ENCODE measurements at regions not wholly inside any gene's neighbourhood (a gene's known extent, or its start where the extent isn't known, plus 50 kb on each side); places are given as distances from the start of the nearest gene placed in this dataset.
"Not testable (repeated sequence)": the region's sequence is repeated elsewhere in the genome, so short reads cannot be mapped to it uniquely, and the experiment has no call there.

DNA sequence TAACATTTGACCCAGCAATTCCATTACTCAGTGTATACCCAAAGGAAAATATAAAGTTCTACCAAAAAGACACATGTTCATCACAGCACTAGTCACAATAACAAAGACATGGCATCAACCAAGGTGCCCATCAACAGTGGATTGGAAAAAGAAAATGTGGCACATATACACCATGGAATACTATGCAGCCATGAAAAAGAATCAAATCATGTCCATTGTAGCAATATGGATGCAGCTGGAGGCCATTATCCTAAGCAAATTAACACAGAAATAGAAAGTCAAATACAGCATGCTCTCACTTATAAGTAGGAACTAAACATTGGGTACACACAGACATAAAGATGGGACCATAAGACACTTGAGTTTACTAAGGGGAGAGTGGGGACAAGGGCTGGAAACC, 441.9 kb upstream of the ID4 start (continued):
- TF ChIP-seq, protein P1, sequence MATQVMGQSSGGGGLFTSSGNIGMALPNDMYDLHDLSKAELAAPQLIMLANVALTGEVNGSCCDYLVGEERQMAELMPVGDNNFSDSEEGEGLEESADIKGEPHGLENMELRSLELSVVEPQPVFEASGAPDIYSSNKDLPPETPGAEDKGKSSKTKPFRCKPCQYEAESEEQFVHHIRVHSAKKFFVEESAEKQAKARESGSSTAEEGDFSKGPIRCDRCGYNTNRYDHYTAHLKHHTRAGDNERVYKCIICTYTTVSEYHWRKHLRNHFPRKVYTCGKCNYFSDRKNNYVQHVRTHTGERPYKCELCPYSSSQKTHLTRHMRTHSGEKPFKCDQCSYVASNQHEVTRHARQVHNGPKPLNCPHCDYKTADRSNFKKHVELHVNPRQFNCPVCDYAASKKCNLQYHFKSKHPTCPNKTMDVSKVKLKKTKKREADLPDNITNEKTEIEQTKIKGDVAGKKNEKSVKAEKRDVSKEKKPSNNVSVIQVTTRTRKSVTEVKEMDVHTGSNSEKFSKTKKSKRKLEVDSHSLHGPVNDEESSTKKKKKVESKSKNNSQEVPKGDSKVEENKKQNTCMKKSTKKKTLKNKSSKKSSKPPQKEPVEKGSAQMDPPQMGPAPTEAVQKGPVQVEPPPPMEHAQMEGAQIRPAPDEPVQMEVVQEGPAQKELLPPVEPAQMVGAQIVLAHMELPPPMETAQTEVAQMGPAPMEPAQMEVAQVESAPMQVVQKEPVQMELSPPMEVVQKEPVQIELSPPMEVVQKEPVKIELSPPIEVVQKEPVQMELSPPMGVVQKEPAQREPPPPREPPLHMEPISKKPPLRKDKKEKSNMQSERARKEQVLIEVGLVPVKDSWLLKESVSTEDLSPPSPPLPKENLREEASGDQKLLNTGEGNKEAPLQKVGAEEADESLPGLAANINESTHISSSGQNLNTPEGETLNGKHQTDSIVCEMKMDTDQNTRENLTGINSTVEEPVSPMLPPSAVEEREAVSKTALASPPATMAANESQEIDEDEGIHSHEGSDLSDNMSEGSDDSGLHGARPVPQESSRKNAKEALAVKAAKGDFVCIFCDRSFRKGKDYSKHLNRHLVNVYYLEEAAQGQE (IDR thresholded peaks at IDR 0.05; ENCODE audit: low read depth, low read length), result no peak
- TF ChIP-seq CHD2 (IDR thresholded peaks at IDR 0.05; ENCODE audit: low read length, partially characterized antibody) (no peak), EZH2phosphoT487 (IDR thresholded peaks at IDR 0.05; ENCODE audit: borderline replicate concordance, low read depth) (no peak), POLR2AphosphoS5 (IDR thresholded peaks at IDR 0.05; ENCODE audit: low read depth, low read length) (no peak), SMC3 (IDR thresholded peaks at IDR 0.05; ENCODE audit: low read depth, low read length) (no peak), IRF3 (IDR thresholded peaks at IDR 0.05; ENCODE audit: low read depth, low read length) (no peak), NRF1 (IDR thresholded peaks at IDR 0.05; ENCODE audit: low read depth, low read length) (no peak), JUND (IDR thresholded peaks at IDR 0.05) (no peak), GATA2 (CRISPR knock-in tag; IDR thresholded peaks at IDR 0.05) (no peak), MEF2A (IDR thresholded peaks at IDR 0.05; ENCODE audit: borderline replicate concordance, low read depth) (no peak), FOXM1 (IDR thresholded peaks at IDR 0.05; ENCODE audit: low read depth) (no peak), YY1 (IDR thresholded peaks at IDR 0.05; ENCODE audit: low read depth) (no peak)

DNA sequence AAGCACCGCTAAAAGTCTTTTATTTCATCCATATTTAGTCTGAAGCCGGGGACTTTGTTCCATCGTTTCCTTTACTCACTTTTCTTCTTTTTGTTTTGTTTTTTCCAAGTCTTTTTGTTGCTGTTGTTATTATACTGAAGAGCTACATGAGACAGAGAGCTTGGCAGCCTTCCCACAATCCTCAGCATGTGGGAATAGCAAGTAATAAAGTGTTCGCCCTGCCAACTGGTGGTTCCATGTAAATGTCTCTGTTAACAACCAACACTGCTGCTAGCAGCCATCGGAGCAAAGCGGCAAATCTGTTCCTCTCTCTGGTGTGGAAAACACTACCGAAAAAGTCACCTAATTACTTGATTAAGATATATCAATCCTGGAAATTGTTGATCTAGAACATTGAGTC, 437.8 kb upstream of the ID4 start:
- H3K79me2 ChIP-seq (ENCODE audit: insufficient read depth), result no peaks in the 10 kb centered on the region
- DNase-seq, result no peak
- ChIA-PET POLR2A (no interaction called here), CTCF (no interaction called here)
- H3K4me1 ChIP-seq (ENCODE audit: control insufficient read depth in 1 of 2, insufficient read depth in 2 of 2, low read depth in 1 of 2, low read length in 1 of 2), result no peaks in the 10 kb centered on the region
- peak overlapping the region; percentile 59 for H3K4me2 ChIP-seq
- H3K9me2 ChIP-seq, result no peaks in the 10 kb centered on the region
- no peak overlapping the region for H3K27ac ChIP-seq (ENCODE audit: low read depth in 2 of 2, low read length in 1 of 2)
- no peaks in the 10 kb centered on the region for H3K9me3 ChIP-seq
- H4K20me1 ChIP-seq (ENCODE audit: insufficient read depth), result no peaks in the 10 kb centered on the region
- TF ChIP-seq EZH2phosphoT487 (IDR thresholded peaks at IDR 0.05; ENCODE audit: borderline replicate concordance, low read depth) (no peak), FOXM1 (IDR thresholded peaks at IDR 0.05; ENCODE audit: low read depth) (no peak), NFIC (IDR thresholded peaks at IDR 0.05; ENCODE audit: borderline replicate concordance) (no peak), TCF12 (IDR thresholded peaks at IDR 0.05) (no peak), GABPA (IDR thresholded peaks at IDR 0.05; ENCODE audit: low read depth) (no peak)
- no peak overlapping the region for H3K9ac ChIP-seq
- H3K4me3 ChIP-seq (ENCODE audit: low read depth in 2 of 2, low read length in 1 of 2), result peak overlapping the region; percentile 9 to 38; a peak in 2 of 4 replicates
- H3F3A ChIP-seq (replicated peaks; ENCODE audit: insufficient read depth), result no peaks in the 10 kb centered on the region
- no peaks in the 10 kb centered on the region for H3K36me3 ChIP-seq (replicated peaks in 1 of 2; ENCODE audit: control insufficient read depth in 1 of 2, insufficient read depth in 2 of 2, low read length in 1 of 2)
- peak overlapping the region; percentile 9; the same call in 1 of the 2 replicates for H2AFZ ChIP-seq (ENCODE audit: low read depth)
- H3K27me3 ChIP-seq (ENCODE audit: insufficient read depth), result no peaks in the 10 kb centered on the region
- WGBS (ENCODE audit: low lambda C conversion rate), result 31% methylated on average over 7 of the region's 7 CpGs

GRCh38 chr6:19404884-19405283, 432.3 kb upstream of the ID4 start:
- H3K9me3 ChIP-seq; H3K9me2 ChIP-seq; H3K27ac ChIP-seq (ENCODE audit: low read depth in 2 of 2, low read length in 1 of 2); H2AFZ ChIP-seq (ENCODE audit: low read depth); H3K27me3 ChIP-seq (ENCODE audit: insufficient read depth); H3K4me3 ChIP-seq (ENCODE audit: low read depth in 2 of 2, low read length in 1 of 2); POLR2A ChIA-PET; H3K9ac ChIP-seq; H3K79me2 ChIP-seq (ENCODE audit: insufficient read depth); H3F3A ChIP-seq (replicated peaks; ENCODE audit: insufficient read depth); H3K4me2 ChIP-seq; H3K36me3 ChIP-seq (replicated peaks in 1 of 2; ENCODE audit: control insufficient read depth in 1 of 2, insufficient read depth in 2 of 2, low read length in 1 of 2); H4K20me1 ChIP-seq (ENCODE audit: insufficient read depth); CTCF ChIA-PET; H3K4me1 ChIP-seq (ENCODE audit: control insufficient read depth in 1 of 2, insufficient read depth in 2 of 2, low read depth in 1 of 2, low read length in 1 of 2); DNase-seq: not testable (repeated sequence)
- WGBS (ENCODE audit: low lambda C conversion rate), result 61% methylated on average over 3 of the region's 3 CpGs
